Endothelial cell of umbilical vein (primary cell): ENCODE measurements at regions not wholly inside any gene's neighbourhood (a gene's known extent, or its start where the extent isn't known, plus 50 kb on each side); places are given as distances from the start of the nearest gene placed in this dataset.

Source experiments
- BruUV-seq: library from RNA; stranded (reverse); fragments of 400-500 nt; replicated peaks from 2 replicates; lab custom pipeline; 2021; lab: Mats Ljungman, UMichigan
- CTCF ChIA-PET: fragments of 300-600, 350-600 bp; sonication (Branson Sonifier 250); formaldehyde crosslinking; loops from one replicate; lab custom pipeline; 2021; ENCODE audit warnings: antibody characterized with exemption, inconsistent platforms; lab: Charles Lee
- POLR2A ChIA-PET: fragments of 300-600, 350-600 bp; sonication (Branson Sonifier 250); formaldehyde crosslinking; loops from one replicate; lab custom pipeline; 2021; ENCODE audit warnings: antibody characterized with exemption, inconsistent platforms; lab: Charles Lee
- DNase-seq: peaks from one replicate; pipeline ENCODE4 v3.0.0-alpha.2; 2011; ENCODE audit warnings: low read depth, low spot score
- FAIRE-seq: peaks from 2 replicates; lab custom pipeline; 2011; peaks lifted over from hg19 to GRCh38; lab: Jason Lieb, UNC
- H2AFZ ChIP-seq: 2 replicates; pipeline ENCODE4 v1.6.0; 2012; ENCODE audit warnings: low read depth, low read length, control low read depth, inconsistent platforms
- H3K27ac ChIP-seq: 2 replicates; pipeline ENCODE4 v1.5.1; 2011; ENCODE audit warnings: low read depth, mild to moderate bottlenecking, control low read depth, low read length, moderate library complexity; ENCODE audit not compliant: insufficient read depth
- H3K27me3 ChIP-seq, 2 experiments: 2 replicates each; pipeline versions ENCODE4 v1.6.0 to v1.6.1; 2011; ENCODE audit warnings: low read length in 2 of 2, mixed read lengths in 1 of 2; ENCODE audit not compliant: control insufficient read depth in 2 of 2, insufficient read depth in 2 of 2
- H3K36me3 ChIP-seq, 2 experiments: 2 replicates in 1 of 2; 3 replicates in 1 of 2; pipeline ENCODE4 v1.5.1; 2011; ENCODE audit warnings: low read length in 2 of 2, mild to moderate bottlenecking in 1 of 2, moderate library complexity in 1 of 2; ENCODE audit not compliant: control insufficient read depth in 2 of 2, insufficient read depth in 2 of 2; ENCODE audit errors: extremely low read depth in 1 of 2
- H3K4me1 ChIP-seq: 3 replicates; pipeline ENCODE4 v1.5.1; 2011; ENCODE audit warnings: mild to moderate bottlenecking, low read length; ENCODE audit not compliant: control insufficient read depth, insufficient read depth; ENCODE audit errors: extremely low read depth
- H3K4me2 ChIP-seq: 2 replicates; pipeline ENCODE4 v1.6.1; 2011; ENCODE audit warnings: low read length, control low read depth, mixed read lengths; ENCODE audit not compliant: insufficient read depth
- H3K4me3 ChIP-seq, 3 experiments: fragments of 200-600 bp in 1 of 3; sonication (generic), shearing (Covaris generic) in 1 of 3; replicated peaks in 1 of 3; 2 replicates each; pipeline ENCODE4 v1.5.1; 2011 to 2016; ENCODE audit warnings: control low read depth in 3 of 3, low read length in 3 of 3, mild to moderate bottlenecking in 2 of 3, inconsistent platforms in 1 of 3, low read depth in 1 of 3, moderate library complexity in 1 of 3; ENCODE audit not compliant: insufficient read depth in 1 of 3
- H3K79me2 ChIP-seq: 2 replicates; pipeline ENCODE4 v1.6.0; 2012; ENCODE audit warnings: low read length, inconsistent platforms; ENCODE audit not compliant: control insufficient read depth, insufficient read depth
- H3K9ac ChIP-seq: replicated peaks from 2 replicates; pipeline ENCODE3; 2011; ENCODE audit warnings: low read length, control low read depth; ENCODE audit not compliant: insufficient read depth; ENCODE audit errors: extremely low read depth
- H3K9me1 ChIP-seq: replicated peaks from 3 replicates; pipeline ENCODE4 v1.6.0; 2011; ENCODE audit warnings: mild to moderate bottlenecking, low read length; ENCODE audit not compliant: control insufficient read depth, insufficient read depth; ENCODE audit errors: extremely low read depth
- H3K9me3 ChIP-seq: replicated peaks from 2 replicates; pipeline ENCODE4 v1.5.1; 2012; ENCODE audit warnings: low read length, inconsistent platforms; ENCODE audit not compliant: control insufficient read depth, insufficient read depth
- H4K20me1 ChIP-seq: replicated peaks from 2 replicates; pipeline ENCODE3; 2011; ENCODE audit warnings: mild to moderate bottlenecking, low read length; ENCODE audit not compliant: control insufficient read depth, insufficient read depth; ENCODE audit errors: extremely low read depth
- FOS ChIP-seq: IDR thresholded peaks from 2 replicates; pipeline ENCODE4 v1.6.1; 2011; ENCODE audit warnings: mild to moderate bottlenecking, low read length, moderate library complexity, borderline replicate concordance; ENCODE audit not compliant: insufficient read depth
- GATA2 ChIP-seq: IDR thresholded peaks from 2 replicates; pipeline ENCODE4 v1.7.0; 2011; ENCODE audit warnings: low read depth, mild to moderate bottlenecking, moderate library complexity, mixed read lengths, low read length; ENCODE audit not compliant: insufficient read length, insufficient read depth
- JUN ChIP-seq: IDR thresholded peaks from 2 replicates; pipeline ENCODE4 v1.6.1; 2011; ENCODE audit warnings: borderline replicate concordance, low read depth; ENCODE audit not compliant: insufficient read length, insufficient read depth
- MAX ChIP-seq: IDR thresholded peaks from 2 replicates; pipeline ENCODE4 v1.6.1; 2011; ENCODE audit not compliant: insufficient read depth, insufficient read length
- MYC ChIP-seq: IDR thresholded peaks from one replicate; pipeline ENCODE4 v1.6.1; 2011; ENCODE audit warnings: mild to moderate bottlenecking, low read depth, low read length
- POLR2A ChIP-seq: IDR thresholded peaks from 2 replicates; pipeline ENCODE4 v1.6.1; 2012; ENCODE audit warnings: low read depth, mild to moderate bottlenecking, control low read depth, low read length
- POLR2AphosphoS5 ChIP-seq: IDR thresholded peaks from 2 replicates; pipeline ENCODE4 v1.6.1; 2012; ENCODE audit warnings: low read depth, mild to moderate bottlenecking, control low read depth, low read length, moderate library complexity; ENCODE audit not compliant: insufficient read depth
- dilution Hi-C: fragments of 300-500 bp; cut with MboI; formaldehyde crosslinking; loops from one replicate; pipeline ENCODE4 v1.15.0; 2019; ENCODE audit warnings: low sequenced_read_pairs; ENCODE audit not compliant: extremely low pct_ligation_motif_present
- intact Hi-C: fragments of 100-400 bp; cut with micrococcal nuclease; formaldehyde crosslinking; loops from one replicate; pipeline ENCODE4 v1.10.0; 2022
- TF ChIP-seq, protein P1 (sequence below), 2 donors: IDR thresholded peaks; 1 replicate in 1 of 2; 2 replicates in 1 of 2; pipeline ENCODE4 v1.5.1; 2011; ENCODE audit warnings: low read length in 2 of 2, mild to moderate bottlenecking in 2 of 2, moderate library complexity in 2 of 2, control low read depth in 1 of 2, inconsistent platforms in 1 of 2, low read depth in 1 of 2; ENCODE audit not compliant: insufficient read depth in 1 of 2; ENCODE audit errors: extremely low read depth in 1 of 2

GRCh38 chr6:135572051-135572450 lies 74.5 kb upstream of the AHI1 start:
- Histone ChIP-seq H3K9me3 (no peaks in the 10 kb centered on the region), H3K9me1 (no peaks in the 10 kb centered on the region), H3K36me3 (no peaks in the 10 kb centered on the region), H3K4me1 (peaks cover 9% of the 10 kb centered on the region), H3K9ac (no peak overlapping the region), H3K27ac (no peak overlapping the region), H3K4me2 (no peak overlapping the region), H4K20me1 (no peaks in the 10 kb centered on the region), H2AFZ (no peak overlapping the region), H3K79me2 (no peaks in the 10 kb centered on the region), H3K4me3 (no peak overlapping the region), H3K27me3 (no peaks in the 10 kb centered on the region)
- CTCF ChIA-PET, result no interaction called here
- POLR2A ChIA-PET, result no interaction called here
- BruUV-seq, result no TSS peak
- no peak for DNase-seq
- intact Hi-C loops (no loop called here), dilution Hi-C loops (no loop called here)
- TF ChIP-seq JUN (no peak), POLR2A (no peak), MYC (no peak), FOS (no peak)
- FAIRE-seq, result peak; percentile 24

DNA sequence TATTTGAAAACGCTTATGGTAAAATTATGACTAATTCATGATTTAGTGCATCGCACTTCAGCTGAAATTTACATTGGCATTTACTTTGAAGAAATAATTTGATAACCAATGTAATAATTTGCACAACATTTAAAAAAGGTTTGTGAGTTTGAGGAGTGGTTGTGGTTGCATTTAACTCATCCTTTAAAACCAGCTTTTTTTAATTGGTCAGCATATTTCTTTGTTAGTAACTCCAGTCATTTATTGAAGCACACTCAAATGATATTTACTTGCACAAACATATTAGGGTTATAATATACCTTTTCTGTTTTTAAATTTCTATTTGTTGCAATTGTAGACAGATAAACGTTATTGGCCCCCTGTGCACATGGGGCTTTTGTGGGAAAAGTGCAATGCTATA lies 78.1 kb upstream of the AHI1 start:
- no peak for DNase-seq
- no peaks in the 10 kb centered on the region for H3K9me3 ChIP-seq
- H3K9me1 ChIP-seq, result no peaks in the 10 kb centered on the region
- POLR2A ChIA-PET, result no interaction called here
- no peak overlapping the region for H3K9ac ChIP-seq
- TF ChIP-seq POLR2AphosphoS5 (no peak), FOS (no peak), MYC (no peak), GATA2 (no peak), POLR2A (no peak), MAX (no peak)
- TF ChIP-seq, protein P1, sequence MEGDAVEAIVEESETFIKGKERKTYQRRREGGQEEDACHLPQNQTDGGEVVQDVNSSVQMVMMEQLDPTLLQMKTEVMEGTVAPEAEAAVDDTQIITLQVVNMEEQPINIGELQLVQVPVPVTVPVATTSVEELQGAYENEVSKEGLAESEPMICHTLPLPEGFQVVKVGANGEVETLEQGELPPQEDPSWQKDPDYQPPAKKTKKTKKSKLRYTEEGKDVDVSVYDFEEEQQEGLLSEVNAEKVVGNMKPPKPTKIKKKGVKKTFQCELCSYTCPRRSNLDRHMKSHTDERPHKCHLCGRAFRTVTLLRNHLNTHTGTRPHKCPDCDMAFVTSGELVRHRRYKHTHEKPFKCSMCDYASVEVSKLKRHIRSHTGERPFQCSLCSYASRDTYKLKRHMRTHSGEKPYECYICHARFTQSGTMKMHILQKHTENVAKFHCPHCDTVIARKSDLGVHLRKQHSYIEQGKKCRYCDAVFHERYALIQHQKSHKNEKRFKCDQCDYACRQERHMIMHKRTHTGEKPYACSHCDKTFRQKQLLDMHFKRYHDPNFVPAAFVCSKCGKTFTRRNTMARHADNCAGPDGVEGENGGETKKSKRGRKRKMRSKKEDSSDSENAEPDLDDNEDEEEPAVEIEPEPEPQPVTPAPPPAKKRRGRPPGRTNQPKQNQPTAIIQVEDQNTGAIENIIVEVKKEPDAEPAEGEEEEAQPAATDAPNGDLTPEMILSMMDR (IDR thresholded peaks at IDR 0.05; ENCODE audit: extremely low read depth in 1 of 2, insufficient read depth in 1 of 2, low read depth in 1 of 2, low read length in 2 of 2), result no peak
- no TSS peak for BruUV-seq
- no peaks in the 10 kb centered on the region for H3K36me3 ChIP-seq
- H3K4me2 ChIP-seq, result no peak overlapping the region
- FAIRE-seq, result peak; percentile 21
- dilution Hi-C loops, result no loop called here
- H3K4me1 ChIP-seq, result no peaks in the 10 kb centered on the region
- CTCF ChIA-PET, result no interaction called here
- H3K27me3 ChIP-seq, result no peaks in the 10 kb centered on the region
- H3K27ac ChIP-seq, result no peak overlapping the region
- H3K4me3 ChIP-seq, result no peak overlapping the region
- no peaks in the 10 kb centered on the region for H4K20me1 ChIP-seq
- no peaks in the 10 kb centered on the region for H3K79me2 ChIP-seq
- H2AFZ ChIP-seq, result no peak overlapping the region
- intact Hi-C loops, result no loop called here
